ENCODE measurements at regions not wholly inside any gene's neighbourhood (a gene's known extent, or its start where the extent isn't known, plus 50 kb on each side); places are given as distances from the start of the nearest gene placed in this dataset.

- ATAC-seq = no peak
- no peak for DNase-seq
- intact Hi-C loops (cut with DNase I) = loop anchor here (10.0 kb wide), 1 partner anchor 230 kb away; no protein-coding TSS in a partner anchor
Observed at GRCh38 chrX:30504309-30504708, 73.3 kb downstream of the TASL start.

- ATAC-seq (no peak), DNase-seq (no peak)
- intact Hi-C loops (cut with DNase I) = no loop called here
Observed at GRCh38 chrX:30495468-30495867, 82.1 kb downstream of the TASL start.

- ATAC-seq (no peak), DNase-seq (no peak)
- intact Hi-C loops (cut with DNase I) = no loop called here
Observed at GRCh38 chrX:30493348-30493747, 84.2 kb downstream of the TASL start.

GRCh38 chrX:30489323-30489722, 88.2 kb downstream of the TASL start:
- ATAC-seq = no peak
- intact Hi-C loops (cut with DNase I) = no loop called here
- no peak for DNase-seq

- DNase-seq (no peak), ATAC-seq (no peak)
- intact Hi-C loops (cut with DNase I) = no loop called here
Observed at GRCh38 chrX:30488092-30488491, 89.5 kb downstream of the TASL start.

GRCh38 chrX:30483996-30484395, 93.6 kb downstream of the TASL start:
- intact Hi-C loops (cut with DNase I) = no loop called here
- DNase-seq = no peak
- no peak for ATAC-seq

- intact Hi-C loops (cut with DNase I) = no loop called here
- no peak for ATAC-seq
Observed at GRCh38 chrX:30468471-30468870, 109.1 kb downstream of the TASL start.

More at GRCh38 chrX:30468471-30468870, 109.1 kb downstream of the TASL start:
- no peak for DNase-seq

Measured in left cardiac atrium (tissue), 4 donors.